ENCODE measurements at regions not wholly inside any gene's neighbourhood (a gene's known extent, or its start where the extent isn't known, plus 50 kb on each side); places are given as distances from the start of the nearest gene placed in this dataset.
A peak's percentile ranks its signal among the peaks of the same experiment; 100 is the strongest.

- H3K9me3 ChIP-seq, result no peaks in the 10 kb centered on the region
- no peaks in the 10 kb centered on the region for H3K4me1 ChIP-seq
- H3K36me3 ChIP-seq, result no peaks in the 10 kb centered on the region
- no peaks in the 10 kb centered on the region for H3K27me3 ChIP-seq
- TF ChIP-seq EP300 (IDR thresholded peaks at IDR 0.05), result no peak
- TF ChIP-seq CTCF (IDR thresholded peaks at IDR 0.05), result no peak
- TF ChIP-seq POLR2A (IDR thresholded peaks at IDR 0.05), result no peak
- TF ChIP-seq POLR2AphosphoS5 (IDR thresholded peaks at IDR 0.05), result no peak
- 94 to 100% methylated on average over 3 to 4 of the region's 4 CpGs for WGBS, 2 donors (ENCODE audit: low coverage in 1 of 2)
- ATAC-seq, result no peak
- H3K27ac ChIP-seq, result no peak overlapping the region
- H3K4me3 ChIP-seq, result no peak overlapping the region
Measured at GRCh38 chr14:34044373-34044637, 93.4 kb upstream of the EGLN3 start.

GRCh38 chr14:34043627-34044372 lies 92.9 kb upstream of the EGLN3 start:
- 60 to 77% methylated on average over 3 to 4 of the region's 4 CpGs for WGBS, 2 donors (ENCODE audit: low coverage in 1 of 2)
- Histone ChIP-seq H3K9me3 (no peaks in the 10 kb centered on the region), H3K4me3 (no peak overlapping the region), H3K27me3 (no peaks in the 10 kb centered on the region), H3K36me3 (no peaks in the 10 kb centered on the region), H3K27ac (no peak overlapping the region), H3K4me1 (no peaks in the 10 kb centered on the region)
- no peak for TF ChIP-seq POLR2AphosphoS5 (IDR thresholded peaks at IDR 0.05)
- TF ChIP-seq EP300 (IDR thresholded peaks at IDR 0.05), result no peak
- TF ChIP-seq CTCF (IDR thresholded peaks at IDR 0.05), result no peak
- TF ChIP-seq POLR2A (IDR thresholded peaks at IDR 0.05), result no peak
- ATAC-seq, result peak; percentile 36

GRCh38 chr14:34041220-34041619 lies 90.3 kb upstream of the EGLN3 start:
- no peak overlapping the region for H3K27ac ChIP-seq
- 83 to 100% methylated on average over 2 of the region's 2 CpGs for WGBS, 2 donors (ENCODE audit: low coverage in 1 of 2)
- no peak for TF ChIP-seq CTCF (IDR thresholded peaks at IDR 0.05)
- no peak for TF ChIP-seq POLR2A (IDR thresholded peaks at IDR 0.05)
- no peak for TF ChIP-seq POLR2AphosphoS5 (IDR thresholded peaks at IDR 0.05)
- TF ChIP-seq EP300 (IDR thresholded peaks at IDR 0.05), result no peak
- no peaks in the 10 kb centered on the region for H3K36me3 ChIP-seq
- H3K4me1 ChIP-seq, result peaks cover 0 to under 1% (median 0%) of the 10 kb centered on the region in 3 donors
- no peak overlapping the region for H3K4me3 ChIP-seq
- no peak for ATAC-seq
- H3K9me3 ChIP-seq, result no peaks in the 10 kb centered on the region
- H3K27me3 ChIP-seq, result no peaks in the 10 kb centered on the region

- no peaks in the 10 kb centered on the region for H3K9me3 ChIP-seq
- TF ChIP-seq CTCF (IDR thresholded peaks at IDR 0.05) (no peak), POLR2AphosphoS5 (IDR thresholded peaks at IDR 0.05) (no peak), POLR2A (IDR thresholded peaks at IDR 0.05) (no peak)
- H3K4me1 ChIP-seq, result peaks cover 0 to 5% (median 0%) of the 10 kb centered on the region in 3 donors
- no peak overlapping the region for H3K4me3 ChIP-seq
- H3K27ac ChIP-seq, result no peak overlapping the region
- ATAC-seq, result no peak
- no peaks in the 10 kb centered on the region for H3K27me3 ChIP-seq
- H3K36me3 ChIP-seq, result no peaks in the 10 kb centered on the region
Measured at GRCh38 chr14:34040766-34041165, 89.9 kb upstream of the EGLN3 start.

- TF ChIP-seq CTCF (IDR thresholded peaks at IDR 0.05) (no peak), EP300 (IDR thresholded peaks at IDR 0.05) (no peak), POLR2A (IDR thresholded peaks at IDR 0.05) (no peak), POLR2AphosphoS5 (IDR thresholded peaks at IDR 0.05) (no peak)
- H3K9me3 ChIP-seq, result no peaks in the 10 kb centered on the region
- no peaks in the 10 kb centered on the region for H3K36me3 ChIP-seq
- H3K4me3 ChIP-seq, result no peak overlapping the region
- no peak overlapping the region for H3K27ac ChIP-seq
- WGBS, 2 donors (ENCODE audit: low coverage in 1 of 2), result 83 to 85% methylated on average over 3 of the region's 3 CpGs
- H3K4me1 ChIP-seq, result peaks cover 0 to 10% (median 0%) of the 10 kb centered on the region in 3 donors
- no peaks in the 10 kb centered on the region for H3K27me3 ChIP-seq
- ATAC-seq, result no peak
Measured at GRCh38 chr14:34039428-34040047, 88.7 kb upstream of the EGLN3 start.
